PC-9 (cell line): ENCODE measurements at regions not wholly inside any gene's neighbourhood (a gene's known extent, or its start where the extent isn't known, plus 50 kb on each side); places are given as distances from the start of the nearest gene placed in this dataset.
A peak's percentile ranks its signal among the peaks of the same experiment; 100 is the strongest.

Experiments
- BruUV-seq: library from RNA; stranded (reverse); fragments of 400-500 nt; replicated peaks from 2 replicates; lab custom pipeline; 2021; lab: Mats Ljungman, UMichigan
- CTCF ChIA-PET: fragments of 300-600 bp; sonication (Branson Sonifier 250); formaldehyde crosslinking; loops from one replicate; lab custom pipeline; 2022; ENCODE audit warnings: antibody characterized with exemption; lab: Charles Lee
- POLR2A ChIA-PET: fragments of 300-600 bp; sonication (Branson Sonifier 250); formaldehyde crosslinking; loops from one replicate; lab custom pipeline; 2022; ENCODE audit warnings: antibody characterized with exemption; ENCODE audit not compliant: unreplicated experiment; lab: Charles Lee
- DNase-seq, 2 experiments: peaks; one replicate each; pipeline versions ENCODE4 v3.0.0 to v3.0.0-alpha.2; 2015 to 2022; ENCODE audit warnings: mixed read lengths in 1 of 2
- H2AFZ ChIP-seq: fragments of 200-600 bp; sonication (generic); 2 replicates; pipeline ENCODE4 v1.8.1; 2017; ENCODE audit warnings: antibody characterized with exemption
- H3F3A ChIP-seq: fragments of 200-600 bp; sonication (generic); 2 replicates; pipeline ENCODE4 v1.8.1; 2017; ENCODE audit warnings: antibody characterized with exemption, mild to moderate bottlenecking, low read depth; ENCODE audit not compliant: insufficient read depth
- H3K27ac ChIP-seq: fragments of 200-600 bp; sonication (generic); 2 replicates; pipeline ENCODE4 v1.6.1; 2016; ENCODE audit warnings: mixed run types
- H3K27me3 ChIP-seq: fragments of 200-600 bp; sonication (generic); 2 replicates; pipeline ENCODE4 v1.6.1; 2016; ENCODE audit warnings: low read depth, mixed run types; ENCODE audit not compliant: insufficient read depth
- H3K36me3 ChIP-seq: fragments of 200-600 bp; sonication (generic); 2 replicates; pipeline ENCODE4 v1.6.1; 2016; ENCODE audit warnings: low read depth, mixed run types
- H3K4me1 ChIP-seq: fragments of 200-600 bp; sonication (generic); replicated peaks from 2 replicates; pipeline ENCODE4 v1.6.1; 2016; ENCODE audit warnings: mixed run types; ENCODE audit not compliant: insufficient read depth
- H3K4me2 ChIP-seq: fragments of 200-600 bp; sonication (generic); 2 replicates; pipeline ENCODE4 v1.6.1; 2017; ENCODE audit warnings: mixed run types
- H3K4me3 ChIP-seq: fragments of 200-600 bp; sonication (generic); 2 replicates; pipeline ENCODE4 v1.6.1; 2016; ENCODE audit warnings: mixed run types
- H3K79me2 ChIP-seq: fragments of 200-600 bp; sonication (generic); 2 replicates; pipeline ENCODE4 v1.6.1; 2017; ENCODE audit warnings: low read depth, mixed run types
- H3K9me2 ChIP-seq: fragments of 200-600 bp; sonication (generic); 2 replicates; pipeline ENCODE4 v1.8.1; 2017; ENCODE audit warnings: mild to moderate bottlenecking; ENCODE audit not compliant: insufficient read depth
- H3K9me3 ChIP-seq: fragments of 200-600 bp; sonication (generic); 2 replicates; pipeline ENCODE4 v1.8.1; 2016; ENCODE audit warnings: low read depth; ENCODE audit not compliant: insufficient read depth
- H4K20me1 ChIP-seq: fragments of 200-600 bp; sonication (generic); 2 replicates; pipeline ENCODE4 v1.8.1; 2017; ENCODE audit not compliant: insufficient read depth
- CTCF ChIP-seq: fragments of 200-600 bp; sonication (generic); conservative IDR thresholded peaks from 2 replicates; pipeline ENCODE4 v1.6.1; 2017; ENCODE audit warnings: mixed run types, antibody characterized with exemption, mild to moderate bottlenecking, moderate library complexity
- EZH2 ChIP-seq: fragments of 200-600 bp; sonication (generic); IDR thresholded peaks from 2 replicates; pipeline ENCODE4 v1.8.0; 2017; ENCODE audit warnings: antibody characterized with exemption, low read depth
- intact Hi-C: fragments of 100-400 bp; cut with micrococcal nuclease; formaldehyde crosslinking; loops from one replicate; pipeline ENCODE4 v1.10.0; 2022; ENCODE audit not compliant: unreplicated experiment

- intact Hi-C loops, result no loop called here
- CTCF ChIA-PET, result no interaction called here
- H3K9me2 ChIP-seq, result no peaks in the 10 kb centered on the region
These were observed 69.5 kb upstream of the XCR1 start for GRCh38 chr3:46096781-46097180.

GRCh38 chr3:46096336-46096735 is 69.1 kb upstream of the XCR1 start:
- Histone ChIP-seq H3K36me3 (no peaks in the 10 kb centered on the region), H3K4me3 (no peak overlapping the region), H3K27me3 (no peaks in the 10 kb centered on the region), H3F3A (peaks cover 24% of the 10 kb centered on the region), H4K20me1 (no peaks in the 10 kb centered on the region), H3K79me2 (no peaks in the 10 kb centered on the region), H2AFZ (no peak overlapping the region), H3K4me1 (peaks cover 50% of the 10 kb centered on the region), H3K9me2 (no peaks in the 10 kb centered on the region), H3K4me2 (no peak overlapping the region), H3K27ac (no peak overlapping the region), H3K9me3 (0 out of 2 replicates have a peak, but pooled peaks cover 3% of the 10 kb centered on the region)
- no peak for DNase-seq
- TF ChIP-seq CTCF (no peak), EZH2 (no peak)
- no TSS peak for BruUV-seq
- ChIA-PET CTCF (no interaction called here), POLR2A (no interaction called here)
- intact Hi-C loops, result no loop called here

More at GRCh38 chr3:46096781-46097180, 69.5 kb upstream of the XCR1 start:
- POLR2A ChIA-PET, result interaction anchor here (0.6 kb wide), 1 partner anchor 1396 kb away, joined by 3 read pairs; no protein-coding TSS in a partner anchor
- Histone ChIP-seq H3K36me3 (no peaks in the 10 kb centered on the region), H4K20me1 (no peaks in the 10 kb centered on the region), H3F3A (peaks cover 24% of the 10 kb centered on the region), H3K27ac (peak overlapping the region; percentile 85), H2AFZ (no peak overlapping the region), H3K4me2 (no peak overlapping the region), H3K27me3 (no peaks in the 10 kb centered on the region), H3K4me1 (peaks cover 48% of the 10 kb centered on the region), H3K9me3 (0 out of 2 replicates have a peak, but pooled peaks cover 3% of the 10 kb centered on the region), H3K4me3 (no peak overlapping the region), H3K79me2 (no peaks in the 10 kb centered on the region)
- no peak for TF ChIP-seq EZH2
- DNase-seq, result no peak
- BruUV-seq, result no TSS peak

- H3K27me3 ChIP-seq, result no peaks in the 10 kb centered on the region
- ChIA-PET CTCF (no interaction called here), POLR2A (no interaction called here)
- BruUV-seq, result no TSS peak
- no peak overlapping the region for H3K4me2 ChIP-seq
- H3K9me3 ChIP-seq, result no peaks in the 10 kb centered on the region
- H3K4me1 ChIP-seq, result peaks cover 60% of the 10 kb centered on the region
- H3K9me2 ChIP-seq, result no peaks in the 10 kb centered on the region
- intact Hi-C loops, result no loop called here
- DNase-seq, result no peak
- H3F3A ChIP-seq, result peaks cover 24% of the 10 kb centered on the region
- TF ChIP-seq CTCF (no peak), EZH2 (no peak)
- no peaks in the 10 kb centered on the region for H3K36me3 ChIP-seq
- H3K4me3 ChIP-seq, result no peak overlapping the region
- no peak overlapping the region for H3K27ac ChIP-seq
- no peaks in the 10 kb centered on the region for H3K79me2 ChIP-seq
- no peaks in the 10 kb centered on the region for H4K20me1 ChIP-seq
- no peak overlapping the region for H2AFZ ChIP-seq
These were observed 68.0 kb upstream of the XCR1 start for GRCh38 chr3:46095307-46095706.

- Histone ChIP-seq H3K9me3 (no peaks in the 10 kb centered on the region), H3K4me2 (no peak overlapping the region), H3K79me2 (no peaks in the 10 kb centered on the region), H3K36me3 (no peaks in the 10 kb centered on the region), H3K27me3 (no peaks in the 10 kb centered on the region), H3K4me3 (no peak overlapping the region), H3K4me1 (peaks cover 67% of the 10 kb centered on the region), H3F3A (peaks cover 30% of the 10 kb centered on the region), H3K27ac (no peak overlapping the region), H4K20me1 (no peaks in the 10 kb centered on the region), H3K9me2 (no peaks in the 10 kb centered on the region), H2AFZ (no peak overlapping the region)
- intact Hi-C loops, result no loop called here
- ChIA-PET CTCF (no interaction called here), POLR2A (no interaction called here)
- no peak for DNase-seq
- BruUV-seq, result no TSS peak
- TF ChIP-seq CTCF, result no peak
- TF ChIP-seq EZH2, result no peak
These were observed 67.2 kb upstream of the XCR1 start for GRCh38 chr3:46094506-46094905.
